Ishikawa (cell line): ENCODE measurements at regions not wholly inside any gene's neighbourhood (a gene's known extent, or its start where the extent isn't known, plus 50 kb on each side); places are given as distances from the start of the nearest gene placed in this dataset.

Experiments
- CEBPB ChIP-seq: IDR thresholded peaks from 2 replicates; pipeline ENCODE4 v1.6.1; 2012
- CREB1 ChIP-seq: IDR thresholded peaks from 2 replicates; pipeline ENCODE4 v1.6.1; 2012; ENCODE audit warnings: low read depth
- EGR1 ChIP-seq: IDR thresholded peaks from 2 replicates; pipeline ENCODE4 v1.6.1; 2012
- EP300 ChIP-seq: IDR thresholded peaks from 2 replicates; pipeline ENCODE4 v1.6.1; 2012; ENCODE audit warnings: borderline replicate concordance
- FOXM1 ChIP-seq: IDR thresholded peaks from 2 replicates; pipeline ENCODE4 v1.6.1; 2012; ENCODE audit warnings: low read depth, borderline replicate concordance
- MAX ChIP-seq: IDR thresholded peaks from 2 replicates; pipeline ENCODE4 v1.6.1; 2012
- RAD21 ChIP-seq: IDR thresholded peaks from 2 replicates; pipeline ENCODE4 v1.6.1; 2012; ENCODE audit warnings: low read depth
- TAF1 ChIP-seq: IDR thresholded peaks from 2 replicates; pipeline ENCODE4 v1.6.1; 2012; ENCODE audit warnings: low read depth, mild to moderate bottlenecking
- TCF12 ChIP-seq: IDR thresholded peaks from 2 replicates; pipeline ENCODE4 v1.6.1; 2012; ENCODE audit warnings: low read depth
- TEAD4 ChIP-seq: IDR thresholded peaks from 2 replicates; pipeline ENCODE4 v1.6.1; 2012
- YY1 ChIP-seq: IDR thresholded peaks from 2 replicates; pipeline ENCODE4 v1.6.1; 2012; ENCODE audit warnings: low read depth
- ZBTB7A ChIP-seq: IDR thresholded peaks from 2 replicates; pipeline ENCODE4 v1.6.1; 2012; ENCODE audit warnings: low read depth
- TF ChIP-seq, protein P1 (sequence below): IDR thresholded peaks from 2 replicates; pipeline ENCODE4 v1.6.1; 2012; ENCODE audit warnings: low read depth, mild to moderate bottlenecking

DNA sequence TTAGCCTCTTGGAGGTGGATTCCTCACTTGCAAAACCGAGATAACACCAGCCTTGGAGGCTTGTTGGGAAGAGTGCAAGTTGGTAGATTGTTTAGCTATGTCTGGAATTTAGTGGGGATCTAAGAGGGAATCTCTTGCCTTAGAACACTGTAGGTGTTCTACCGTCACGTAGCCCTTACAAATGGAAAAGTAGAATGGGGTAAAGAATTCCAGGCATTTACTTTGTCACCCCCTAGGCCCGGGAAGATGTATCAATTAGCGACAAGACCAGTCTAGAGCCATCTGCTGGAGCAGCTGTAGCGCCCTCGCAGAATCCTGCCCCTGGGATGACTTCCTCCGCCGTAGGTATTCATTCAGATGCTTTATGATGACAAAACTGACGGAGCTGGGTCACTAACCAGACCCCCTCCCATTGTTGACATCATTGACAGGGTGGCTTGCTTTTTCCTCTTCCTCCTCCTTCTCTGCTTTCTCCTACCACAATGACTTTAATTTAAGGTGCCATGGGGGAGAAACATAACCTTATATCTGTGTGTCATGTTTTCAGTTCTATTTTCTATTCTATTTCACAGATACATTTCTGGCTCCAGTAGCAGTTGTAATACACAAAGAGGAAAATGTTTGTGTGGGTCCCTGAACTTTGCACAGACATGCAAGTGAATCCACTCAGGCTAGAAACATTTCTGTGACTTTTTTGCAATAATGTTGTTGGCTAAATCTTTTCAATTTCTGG lies 262.6 kb upstream of the LYZL1 start:
- TF ChIP-seq EP300 = no peak
- TF ChIP-seq TCF12 = no peak
- TF ChIP-seq ZBTB7A = no peak
- TF ChIP-seq YY1 = no peak
- no peak for TF ChIP-seq RAD21
- TF ChIP-seq EGR1 = no peak
- no peak for TF ChIP-seq TAF1
- TF ChIP-seq, protein P1, sequence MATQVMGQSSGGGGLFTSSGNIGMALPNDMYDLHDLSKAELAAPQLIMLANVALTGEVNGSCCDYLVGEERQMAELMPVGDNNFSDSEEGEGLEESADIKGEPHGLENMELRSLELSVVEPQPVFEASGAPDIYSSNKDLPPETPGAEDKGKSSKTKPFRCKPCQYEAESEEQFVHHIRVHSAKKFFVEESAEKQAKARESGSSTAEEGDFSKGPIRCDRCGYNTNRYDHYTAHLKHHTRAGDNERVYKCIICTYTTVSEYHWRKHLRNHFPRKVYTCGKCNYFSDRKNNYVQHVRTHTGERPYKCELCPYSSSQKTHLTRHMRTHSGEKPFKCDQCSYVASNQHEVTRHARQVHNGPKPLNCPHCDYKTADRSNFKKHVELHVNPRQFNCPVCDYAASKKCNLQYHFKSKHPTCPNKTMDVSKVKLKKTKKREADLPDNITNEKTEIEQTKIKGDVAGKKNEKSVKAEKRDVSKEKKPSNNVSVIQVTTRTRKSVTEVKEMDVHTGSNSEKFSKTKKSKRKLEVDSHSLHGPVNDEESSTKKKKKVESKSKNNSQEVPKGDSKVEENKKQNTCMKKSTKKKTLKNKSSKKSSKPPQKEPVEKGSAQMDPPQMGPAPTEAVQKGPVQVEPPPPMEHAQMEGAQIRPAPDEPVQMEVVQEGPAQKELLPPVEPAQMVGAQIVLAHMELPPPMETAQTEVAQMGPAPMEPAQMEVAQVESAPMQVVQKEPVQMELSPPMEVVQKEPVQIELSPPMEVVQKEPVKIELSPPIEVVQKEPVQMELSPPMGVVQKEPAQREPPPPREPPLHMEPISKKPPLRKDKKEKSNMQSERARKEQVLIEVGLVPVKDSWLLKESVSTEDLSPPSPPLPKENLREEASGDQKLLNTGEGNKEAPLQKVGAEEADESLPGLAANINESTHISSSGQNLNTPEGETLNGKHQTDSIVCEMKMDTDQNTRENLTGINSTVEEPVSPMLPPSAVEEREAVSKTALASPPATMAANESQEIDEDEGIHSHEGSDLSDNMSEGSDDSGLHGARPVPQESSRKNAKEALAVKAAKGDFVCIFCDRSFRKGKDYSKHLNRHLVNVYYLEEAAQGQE = no peak
- TF ChIP-seq CREB1 = no peak
- no peak for TF ChIP-seq TEAD4
- no peak for TF ChIP-seq MAX
- no peak for TF ChIP-seq FOXM1
- TF ChIP-seq CEBPB = no peak
